Heart right ventricle (tissue), 16 donors: ENCODE measurements at regions not wholly inside any gene's neighbourhood (a gene's known extent, or its start where the extent isn't known, plus 50 kb on each side); places are given as distances from the start of the nearest gene placed in this dataset.

Source experiments
- ATAC-seq, 8 donors: fragments of 200-7000 bp; cut with Tn5 transposase; one replicate each; pipeline ENCODE4 v1.9.1; 2020; ENCODE audit warnings: mild to moderate bottlenecking in 8 of 8, moderate library complexity in 8 of 8, moderate number of reproducible peaks in 1 of 8
- DNase-seq, 2 donors: peaks; one replicate each; pipeline ENCODE4 v3.0.0-alpha.2; 2020
- H3K27ac ChIP-seq, 10 donors: fragments of 200-600 bp; sonication (generic) in 2 of 10; one replicate each; pipeline versions ENCODE4 v1.5.0 to v1.8.0; 2020 to 2022; ENCODE audit warnings: mild to moderate bottlenecking in 3 of 10
- H3K27me3 ChIP-seq, 7 donors: fragments of 200-600 bp; one replicate each; pipeline ENCODE4 v1.8.0; 2021 to 2022; ENCODE audit warnings: mild to moderate bottlenecking in 2 of 7
- H3K36me3 ChIP-seq, 9 donors: fragments of 200-600 bp; sonication (generic) in 1 of 9; one replicate each; pipeline versions ENCODE4 v1.5.0 to v1.8.0; 2020 to 2022; ENCODE audit warnings: mild to moderate bottlenecking in 2 of 9
- H3K4me1 ChIP-seq, 9 donors: fragments of 200-600 bp; sonication (generic) in 1 of 9; one replicate each; pipeline versions ENCODE4 v1.5.0 to v1.8.0; 2020 to 2022; ENCODE audit warnings: mild to moderate bottlenecking in 4 of 9
- H3K4me3 ChIP-seq, 10 donors: fragments of 200-600 bp; sonication (generic) in 2 of 10; one replicate each; pipeline versions ENCODE4 v1.5.0 to v1.8.0; 2020 to 2022; ENCODE audit warnings: mild to moderate bottlenecking in 7 of 10, moderate library complexity in 2 of 10
- H3K9me3 ChIP-seq, 11 donors: fragments of 200-600 bp in 10 of 11; sonication (generic) in 2 of 11; one replicate each; pipeline versions ENCODE4 v1.5.0 to v1.8.0; 2013 to 2022; ENCODE audit warnings: mild to moderate bottlenecking in 2 of 11, control low read depth in 1 of 11, moderate library complexity in 1 of 11
- CTCF ChIP-seq, 9 donors: fragments of 200-600 bp; sonication (generic) in 2 of 9; IDR thresholded peaks; one replicate each; pipeline versions ENCODE4 v1.5.0 to v1.8.0; 2021 to 2022; ENCODE audit warnings: antibody characterized with exemption in 9 of 9, mild to moderate bottlenecking in 5 of 9, moderate library complexity in 1 of 9
- WGBS, 2 donors: extraction: QIAGEN DNeasy Blood & Tissue Kit; methylation state at CpG; one replicate each; pipeline ENCODE4 v1.1.7; 2013; ENCODE audit warnings: inconsistent platforms in 1 of 2; 5-methylcytosine and 5-hydroxymethylcytosine counted together
- intact Hi-C, 10 donors: fragments of 100-400 bp; cut with DNase I; formaldehyde crosslinking; loops; one replicate each; pipeline versions ENCODE4 v1.11.1 to v1.14.2; 2022
- donor health status: Arrhythmogenic right ventricular cardiomyopathy.
- donor health status: ischemic (EF 13 %, LVEDD 7.1; RV severe dilation, severe dysfunction).
- donor health status: healthy with polysubstance abuse.
- donor health status: DM: no; HTN: yes; CAD: no.
- donor health status: DM: no; HTN: no; CAD: no.
- donor health status: ischemic (EF 25% LVEDD 6.9; RV normal size, moderate dysfunction).
- donor health status: ischemic (EF 25% LVEDD 5.7; RV mildly dilated, moderate dysfunction).
- donor health status: healthy.
- donor health status: DM: yes; HTN: yes; CAD: no.
- donor health status: Ischemic cardiomyopathy.
- donor health status: ischemic (EF 35%, LVEDD 5.7; RV mildly dilated, moderate dysfunction).
- donor health status: nonischemic (EF 11% LVEDD 7.7; RV severe dilation, severe dysfunction).
- donor health status: DM: yes; HTN: yes; CAD: no.
- donor health status: PGD.
- donor health status: ischemic (EF 29% LVEDD 5.4; RV normal size, mild dysfunction).
- donor health status: nonischemic (EF 23%, LVEDD 6.1; RV moderate dilation, normal function).

- no peak for ATAC-seq
- no peak for DNase-seq
- Histone ChIP-seq H3K27me3 (peaks cover 0 to 21% (median 7%) of the 10 kb centered on the region in 7 donors), H3K4me1 (no peaks in the 10 kb centered on the region), H3K36me3 (no peaks in the 10 kb centered on the region), H3K27ac (no peak overlapping the region), H3K4me3 (no peak overlapping the region), H3K9me3 (peaks cover 0 to 22% (median 11%) of the 10 kb centered on the region in 11 donors)
- intact Hi-C loops, result no loop called here
- no peak for TF ChIP-seq CTCF (IDR thresholded peaks at IDR 0.05)
- WGBS, 2 donors, result 85 to 88% methylated on average over 6 of the region's 6 CpGs
Observed at GRCh38 chr18:78620326-78620725, 359.3 kb upstream of the SALL3 start.

GRCh38 chr18:78621141-78621755 is 358.4 kb upstream of the SALL3 start:
- 84 to 91% methylated on average over 9 of the region's 9 CpGs for WGBS, 2 donors
- TF ChIP-seq CTCF (IDR thresholded peaks at IDR 0.05), result no peak

GRCh38 chr18:78622251-78622906 is 357.2 kb upstream of the SALL3 start:
- DNase-seq, result no peak
- TF ChIP-seq CTCF (IDR thresholded peaks at IDR 0.05), result no peak
- Histone ChIP-seq H3K4me3 (no peak overlapping the region), H3K36me3 (no peaks in the 10 kb centered on the region), H3K27ac (no peak overlapping the region), H3K4me1 (no peaks in the 10 kb centered on the region), H3K27me3 (peaks cover 0 to 28% (median 15%) of the 10 kb centered on the region in 7 donors), H3K9me3 (peaks cover 0 to 2% (median 0%) of the 10 kb centered on the region in 11 donors)
- ATAC-seq, result no peak
- WGBS, 2 donors, result 79 to 88% methylated on average over 11 of the region's 11 CpGs
- intact Hi-C loops, result no loop called here

More at GRCh38 chr18:78621141-78621755, 358.4 kb upstream of the SALL3 start:
- Histone ChIP-seq H3K4me1 (no peaks in the 10 kb centered on the region), H3K4me3 (no peak overlapping the region), H3K9me3 (peaks cover 0 to 13% (median 8%) of the 10 kb centered on the region in 11 donors), H3K36me3 (no peaks in the 10 kb centered on the region), H3K27ac (no peak overlapping the region), H3K27me3 (peaks cover 0 to 27% (median 8%) of the 10 kb centered on the region in 7 donors)
- intact Hi-C loops, result no loop called here
- DNase-seq (no peak), ATAC-seq (no peak)

GRCh38 chr18:78622907-78623541 is 356.6 kb upstream of the SALL3 start:
- no peaks in the 10 kb centered on the region for H3K4me1 ChIP-seq

More at GRCh38 chr18:78622907-78623541, 356.6 kb upstream of the SALL3 start:
- H3K4me3 ChIP-seq, result no peak overlapping the region
- DNase-seq (no peak), ATAC-seq (no peak)
- peaks cover 0 to 33% (median 17%) of the 10 kb centered on the region in 7 donors for H3K27me3 ChIP-seq
- intact Hi-C loops, result no loop called here
- H3K36me3 ChIP-seq, result no peaks in the 10 kb centered on the region
- no peak overlapping the region for H3K27ac ChIP-seq
- H3K9me3 ChIP-seq, result peaks cover 0 to 1% (median 0%) of the 10 kb centered on the region in 11 donors
- 73 to 77% methylated on average over 16 of the region's 16 CpGs for whole genome bisulfite sequencing, 2 donors
- no peak for TF ChIP-seq CTCF (IDR thresholded peaks at IDR 0.05)
